Type B pancreatic cell (in vitro differentiated cells): ENCODE measurements at regions not wholly inside any gene's neighbourhood (a gene's known extent, or its start where the extent isn't known, plus 50 kb on each side); places are given as distances from the start of the nearest gene placed in this dataset.

Experiments
- DNase-seq: peaks from one replicate; pipeline ENCODE4 v3.0.0; 2021; ENCODE audit warnings: mixed read lengths; ENCODE audit not compliant: unreplicated experiment; ENCODE audit errors: extremely low spot score
- H3K27ac Mint-ChIP-seq: 2 replicates; pipeline ENCODE4 v1.8.0; 2021; ENCODE audit warnings: mild to moderate bottlenecking, mixed read lengths
- H3K27me3 Mint-ChIP-seq: 2 replicates; pipeline ENCODE4 v1.8.0; 2021; ENCODE audit warnings: mixed read lengths
- H3K36me3 Mint-ChIP-seq: 2 replicates; pipeline ENCODE4 v1.8.0; 2021; ENCODE audit warnings: mixed read lengths
- H3K4me1 Mint-ChIP-seq: one replicate; pipeline ENCODE4 v1.8.0; 2021; ENCODE audit warnings: mixed read lengths; ENCODE audit not compliant: unreplicated experiment
- H3K4me3 Mint-ChIP-seq: 2 replicates; pipeline ENCODE4 v1.8.0; 2021; ENCODE audit warnings: mild to moderate bottlenecking, mixed read lengths
- H3K9me3 Mint-ChIP-seq: 2 replicates; pipeline ENCODE4 v1.8.0; 2021; ENCODE audit warnings: mixed read lengths
- TF ChIP-seq, protein P1 (sequence below): fragments of 200-600 bp; sonication (generic); conservative IDR thresholded peaks from 2 replicates; pipeline ENCODE4 v1.5.0; 2021; ENCODE audit warnings: antibody characterized with exemption, mild to moderate bottlenecking

DNA sequence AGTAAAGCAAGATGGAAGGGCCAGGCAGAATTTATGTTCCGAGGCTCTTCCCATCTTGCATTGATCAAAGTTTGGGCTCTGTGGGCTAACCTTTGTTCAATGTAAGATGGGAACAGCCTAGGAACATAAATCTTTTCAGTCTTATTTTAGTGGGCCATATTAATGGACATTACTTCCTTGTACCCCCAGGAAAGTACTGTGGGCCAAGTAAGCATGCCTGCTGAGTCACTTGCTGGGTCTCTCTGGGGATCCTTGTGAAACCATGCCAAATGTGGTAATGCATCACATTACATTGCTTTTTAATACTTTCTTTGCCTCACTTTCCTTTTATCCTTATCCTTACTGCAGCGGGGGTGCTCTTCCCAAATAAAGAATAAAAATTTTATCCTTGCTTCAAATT, 349.5 kb upstream of the POU1F1 start:
- TF ChIP-seq, protein P1, sequence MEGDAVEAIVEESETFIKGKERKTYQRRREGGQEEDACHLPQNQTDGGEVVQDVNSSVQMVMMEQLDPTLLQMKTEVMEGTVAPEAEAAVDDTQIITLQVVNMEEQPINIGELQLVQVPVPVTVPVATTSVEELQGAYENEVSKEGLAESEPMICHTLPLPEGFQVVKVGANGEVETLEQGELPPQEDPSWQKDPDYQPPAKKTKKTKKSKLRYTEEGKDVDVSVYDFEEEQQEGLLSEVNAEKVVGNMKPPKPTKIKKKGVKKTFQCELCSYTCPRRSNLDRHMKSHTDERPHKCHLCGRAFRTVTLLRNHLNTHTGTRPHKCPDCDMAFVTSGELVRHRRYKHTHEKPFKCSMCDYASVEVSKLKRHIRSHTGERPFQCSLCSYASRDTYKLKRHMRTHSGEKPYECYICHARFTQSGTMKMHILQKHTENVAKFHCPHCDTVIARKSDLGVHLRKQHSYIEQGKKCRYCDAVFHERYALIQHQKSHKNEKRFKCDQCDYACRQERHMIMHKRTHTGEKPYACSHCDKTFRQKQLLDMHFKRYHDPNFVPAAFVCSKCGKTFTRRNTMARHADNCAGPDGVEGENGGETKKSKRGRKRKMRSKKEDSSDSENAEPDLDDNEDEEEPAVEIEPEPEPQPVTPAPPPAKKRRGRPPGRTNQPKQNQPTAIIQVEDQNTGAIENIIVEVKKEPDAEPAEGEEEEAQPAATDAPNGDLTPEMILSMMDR = no peak
- DNase-seq = no peak
- Mint-ChIP-seq H3K4me3 (no peak overlapping the region), H3K9me3 (peaks cover 5% of the 10 kb centered on the region), H3K36me3 (no peaks in the 10 kb centered on the region), H3K27me3 (no peaks in the 10 kb centered on the region), H3K27ac (no peak overlapping the region), H3K4me1 (no peaks in the 10 kb centered on the region)

DNA sequence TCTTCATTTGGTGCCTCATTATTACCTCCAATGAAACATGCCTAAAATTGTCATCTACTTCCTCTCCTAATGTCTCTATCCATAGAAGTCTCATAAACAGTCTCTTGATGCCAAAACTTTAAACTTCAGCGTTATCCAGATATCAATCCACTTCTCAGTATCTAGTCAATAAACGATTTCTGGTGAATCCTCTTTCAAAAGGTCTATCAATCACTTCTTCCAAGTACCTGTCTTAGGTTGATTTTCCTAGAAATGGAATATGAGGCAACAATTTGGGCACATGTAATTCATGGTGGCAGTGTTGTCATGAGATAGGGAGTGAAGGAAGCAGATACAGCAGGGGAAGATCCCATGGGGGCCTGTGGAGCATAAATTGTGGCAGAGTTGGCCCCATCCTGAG, 348.5 kb upstream of the POU1F1 start:
- TF ChIP-seq, protein P1 = no peak
- no peaks in the 10 kb centered on the region for H3K9me3 Mint-ChIP-seq
- no peak for DNase-seq
- H3K36me3 Mint-ChIP-seq = no peaks in the 10 kb centered on the region
- H3K27ac Mint-ChIP-seq = no peak overlapping the region
- H3K27me3 Mint-ChIP-seq = no peaks in the 10 kb centered on the region
- H3K4me1 Mint-ChIP-seq = no peaks in the 10 kb centered on the region
- no peak overlapping the region for H3K4me3 Mint-ChIP-seq

DNA sequence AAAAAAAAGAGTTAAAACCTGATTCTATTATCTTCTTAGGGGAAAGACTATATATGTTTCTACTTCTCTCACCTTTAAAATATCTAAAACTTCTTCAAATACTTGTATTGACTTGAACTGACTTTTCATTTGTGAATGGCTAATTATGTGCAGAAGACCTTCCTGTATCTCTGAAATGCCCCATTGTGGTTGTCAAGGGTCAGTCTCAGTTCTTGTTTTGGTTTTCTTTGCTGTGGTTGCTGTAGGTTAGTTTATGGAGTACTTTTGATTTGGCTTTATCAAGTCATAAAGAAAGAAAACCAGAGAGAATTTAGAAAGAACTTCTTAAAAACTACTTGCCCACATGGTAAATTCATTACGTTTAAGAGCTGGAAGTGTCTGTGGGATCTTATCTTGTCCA, 345.3 kb upstream of the POU1F1 start:
- H3K27ac Mint-ChIP-seq = no peak overlapping the region
- H3K36me3 Mint-ChIP-seq = no peaks in the 10 kb centered on the region
- no peaks in the 10 kb centered on the region for H3K9me3 Mint-ChIP-seq
- DNase-seq = no peak
- H3K4me3 Mint-ChIP-seq = no peak overlapping the region
- TF ChIP-seq, protein P1 = no peak
- no peaks in the 10 kb centered on the region for H3K4me1 Mint-ChIP-seq
- H3K27me3 Mint-ChIP-seq = no peaks in the 10 kb centered on the region

DNA sequence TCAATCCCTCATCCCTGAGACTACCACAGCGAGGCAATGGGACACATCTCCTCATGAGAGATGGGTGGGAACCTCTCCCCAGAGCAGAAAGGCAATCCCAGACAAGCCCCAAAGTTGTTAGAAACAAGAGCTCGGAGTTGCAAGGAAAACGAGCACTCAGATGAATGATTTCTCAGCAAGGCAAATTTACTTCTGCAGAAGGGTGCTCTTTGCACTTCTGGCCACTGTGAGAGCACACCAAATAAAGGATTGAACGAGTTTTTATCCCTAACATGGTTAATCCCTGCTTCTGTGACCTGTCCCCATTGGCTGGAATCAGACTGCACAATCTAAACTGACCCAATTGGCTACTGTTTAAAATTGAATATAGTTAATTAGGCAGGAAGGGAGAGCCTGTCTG, 339.1 kb upstream of the POU1F1 start:
- H3K4me1 Mint-ChIP-seq = no peaks in the 10 kb centered on the region
- no peak for DNase-seq
- TF ChIP-seq, protein P1 = no peak
- peaks cover 4% of the 10 kb centered on the region for H3K9me3 Mint-ChIP-seq
- H3K36me3 Mint-ChIP-seq = no peaks in the 10 kb centered on the region
- no peak overlapping the region for H3K4me3 Mint-ChIP-seq
- H3K27me3 Mint-ChIP-seq = no peaks in the 10 kb centered on the region
- H3K27ac Mint-ChIP-seq = no peak overlapping the region

DNA sequence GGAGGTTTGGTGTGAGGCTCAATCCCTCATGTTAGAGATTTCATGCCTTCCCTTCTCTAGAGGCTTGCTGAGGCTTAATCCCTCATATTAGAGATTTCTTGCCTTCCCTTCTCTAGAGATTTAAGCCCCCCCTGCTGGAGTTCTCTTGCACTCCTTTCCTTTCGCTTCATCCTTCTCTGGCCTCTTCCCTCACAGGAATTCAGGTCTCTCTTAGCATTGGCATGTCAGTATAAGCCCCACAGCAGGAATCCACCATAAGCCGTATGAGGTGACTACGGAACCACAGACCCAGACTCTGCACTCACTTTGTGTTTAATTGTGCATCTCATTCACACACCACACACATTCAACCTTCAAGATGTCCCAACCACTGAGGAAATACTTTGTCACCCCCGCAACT, 338.6 kb upstream of the POU1F1 start:
- H3K4me3 Mint-ChIP-seq = no peak overlapping the region
- H3K27ac Mint-ChIP-seq = no peak overlapping the region
- no peaks in the 10 kb centered on the region for H3K27me3 Mint-ChIP-seq
- H3K9me3 Mint-ChIP-seq = peaks cover 4% of the 10 kb centered on the region
- H3K36me3 Mint-ChIP-seq = no peaks in the 10 kb centered on the region
- TF ChIP-seq, protein P1 = no peak
- no peak for DNase-seq
- no peaks in the 10 kb centered on the region for H3K4me1 Mint-ChIP-seq

DNA sequence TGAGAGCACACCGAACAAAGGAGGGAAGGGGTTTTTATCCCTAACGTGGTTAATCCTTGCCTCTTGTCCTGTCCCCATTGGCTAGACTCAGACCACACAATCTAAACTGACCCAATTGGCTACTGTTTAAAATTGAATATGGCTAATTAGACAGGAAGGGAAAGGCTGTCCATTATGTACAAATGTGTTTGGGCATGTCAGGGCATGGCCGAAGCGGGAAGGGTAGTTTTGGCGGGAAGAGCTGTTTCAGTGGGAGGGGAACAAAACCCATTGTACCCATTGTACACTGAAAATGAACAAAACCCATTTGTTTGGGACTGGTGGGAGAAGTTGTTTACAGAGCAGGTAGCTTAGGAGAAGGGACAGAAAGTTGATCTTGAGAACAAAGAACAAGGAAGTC, 330.9 kb upstream of the POU1F1 start:
- H3K27me3 Mint-ChIP-seq = no peaks in the 10 kb centered on the region
- TF ChIP-seq, protein P1 = no peak
- H3K27ac Mint-ChIP-seq = no peak overlapping the region
- no peaks in the 10 kb centered on the region for H3K9me3 Mint-ChIP-seq
- no peak overlapping the region for H3K4me3 Mint-ChIP-seq
- H3K36me3 Mint-ChIP-seq = no peaks in the 10 kb centered on the region
- no peaks in the 10 kb centered on the region for H3K4me1 Mint-ChIP-seq
- no peak for DNase-seq
